Keratinocyte (primary cell): ENCODE measurements at regions not wholly inside any gene's neighbourhood (a gene's known extent, or its start where the extent isn't known, plus 50 kb on each side); places are given as distances from the start of the nearest gene placed in this dataset.

Source experiments
- DNase-seq: peaks from one replicate; pipeline ENCODE4 v3.0.0-alpha.2; 2011; ENCODE audit warnings: low read depth, missing footprints, low spot score
- FAIRE-seq: peaks from 2 replicates; lab custom pipeline; 2011; peaks lifted over from hg19 to GRCh38; lab: Jason Lieb, UNC
- H2AFZ ChIP-seq: 2 replicates; pipeline ENCODE4 v1.6.0; 2012; ENCODE audit warnings: low read length, control low read depth, inconsistent platforms; ENCODE audit not compliant: control insufficient read depth
- H3K27ac ChIP-seq: 2 replicates; pipeline ENCODE4 v1.5.1; 2011; ENCODE audit warnings: low read length; ENCODE audit not compliant: control insufficient read depth, insufficient read depth
- H3K27me3 ChIP-seq: 3 replicates; pipeline ENCODE4 v1.6.0; 2011; ENCODE audit warnings: low read length; ENCODE audit not compliant: control insufficient read depth, insufficient read depth; ENCODE audit errors: extremely low read depth
- H3K36me3 ChIP-seq, 2 experiments: 2 replicates in 1 of 2; 3 replicates in 1 of 2; pipeline ENCODE4 v1.5.1; 2011; ENCODE audit warnings: low read length in 2 of 2, mild to moderate bottlenecking in 1 of 2; ENCODE audit not compliant: control insufficient read depth in 2 of 2, insufficient read depth in 2 of 2; ENCODE audit errors: extremely low read depth in 1 of 2
- H3K4me1 ChIP-seq: 3 replicates; pipeline ENCODE4 v1.5.1; 2011; ENCODE audit warnings: low read length; ENCODE audit not compliant: control insufficient read depth, insufficient read depth; ENCODE audit errors: extremely low read depth
- H3K4me2 ChIP-seq: 3 replicates; pipeline ENCODE4 v1.6.0; 2011; ENCODE audit warnings: low read depth, low read length; ENCODE audit not compliant: control insufficient read depth, insufficient read depth; ENCODE audit errors: extremely low read depth
- H3K4me3 ChIP-seq, 3 experiments: fragments of 200-600 bp in 1 of 3; sonication (generic) in 1 of 3; 2 replicates in 2 of 3; 3 replicates in 1 of 3; pipeline ENCODE4 v1.5.1; 2011 to 2016; ENCODE audit warnings: low read length in 3 of 3, mild to moderate bottlenecking in 3 of 3, control low read depth in 2 of 3, inconsistent platforms in 1 of 3, low read depth in 1 of 3, mixed read lengths in 1 of 3, mixed run types in 1 of 3, moderate library complexity in 1 of 3; ENCODE audit not compliant: control insufficient read depth in 2 of 3, insufficient read depth in 2 of 3; ENCODE audit errors: extremely low read depth in 1 of 3
- H3K79me2 ChIP-seq: 2 replicates; pipeline ENCODE4 v1.6.0; 2012; ENCODE audit warnings: low read length; ENCODE audit not compliant: control insufficient read depth, insufficient read depth
- H3K9ac ChIP-seq: 3 replicates; pipeline ENCODE4 v1.6.0; 2011; ENCODE audit warnings: low read length; ENCODE audit not compliant: control insufficient read depth, insufficient read depth; ENCODE audit errors: extremely low read depth
- H3K9me1 ChIP-seq: 3 replicates; pipeline ENCODE4 v1.6.0; 2011; ENCODE audit warnings: low read length; ENCODE audit not compliant: control insufficient read depth, insufficient read depth; ENCODE audit errors: extremely low read depth
- H3K9me3 ChIP-seq: 2 replicates; pipeline ENCODE4 v1.5.1; 2012; ENCODE audit warnings: low read depth, low read length; ENCODE audit not compliant: control insufficient read depth
- H4K20me1 ChIP-seq: 3 replicates; pipeline ENCODE4 v1.6.0; 2011; ENCODE audit warnings: low read length; ENCODE audit not compliant: control insufficient read depth, insufficient read depth; ENCODE audit errors: extremely low read depth
- CTCF ChIP-seq, 3 experiments: IDR thresholded peaks in 1 of 3; conservative IDR thresholded peaks in 1 of 3; optimal IDR thresholded peaks in 1 of 3; 2 replicates in 2 of 3; 3 replicates in 1 of 3; pipeline versions ENCODE3 to v1.5.1; 2011; ENCODE audit warnings: low read length in 3 of 3, mild to moderate bottlenecking in 3 of 3, moderate library complexity in 2 of 3, control low read depth in 1 of 3, inconsistent platforms in 1 of 3; ENCODE audit not compliant: insufficient read depth in 2 of 3; ENCODE audit errors: extremely low read depth in 1 of 3
- EZH2 ChIP-seq: IDR thresholded peaks from one replicate; pipeline ENCODE4 v1.6.1; 2012; ENCODE audit warnings: inconsistent platforms, mild to moderate bottlenecking, low read length, moderate library complexity
- dilution Hi-C: fragments of 300-500 bp; cut with MboI; formaldehyde crosslinking; loops from one replicate; pipeline ENCODE4 v1.7.0; 2020; ENCODE audit warnings: low sequenced_read_pairs; ENCODE audit not compliant: extremely low pct_ligation_motif_present

- no peaks in the 10 kb centered on the region for H3K36me3 ChIP-seq
- TF ChIP-seq EZH2, result no peak
- TF ChIP-seq CTCF (optimal IDR thresholded peaks at IDR 0.05 in 1 of 3, IDR thresholded peaks at IDR 0.05 in 1 of 3, conservative IDR thresholded peaks at IDR 0.05 in 1 of 3; ENCODE audit: extremely low read depth in 1 of 3, insufficient read depth in 2 of 3, low read length in 3 of 3), result no peak
- no peak for DNase-seq
- H3K4me2 ChIP-seq, result no peak overlapping the region
- H3K4me1 ChIP-seq, result no peaks in the 10 kb centered on the region
- no peak overlapping the region for H3K4me3 ChIP-seq
- H3K79me2 ChIP-seq, result no peaks in the 10 kb centered on the region
- no peaks in the 10 kb centered on the region for H3K27me3 ChIP-seq
- no peak overlapping the region for H2AFZ ChIP-seq
- no peak for FAIRE-seq
- H3K9ac ChIP-seq, result no peak overlapping the region
- H3K9me3 ChIP-seq, result peaks cover 2% of the 10 kb centered on the region
- H3K9me1 ChIP-seq, result no peaks in the 10 kb centered on the region
- no peaks in the 10 kb centered on the region for H4K20me1 ChIP-seq
- no peak overlapping the region for H3K27ac ChIP-seq
- dilution Hi-C loops, result no loop called here
These were observed 599.4 kb upstream of the CDH4 start for GRCh38 chr20:60652615-60653014.

- dilution Hi-C loops, result no loop called here
- no peaks in the 10 kb centered on the region for H4K20me1 ChIP-seq
These were observed 598.8 kb upstream of the CDH4 start for GRCh38 chr20:60653111-60653845.

More at GRCh38 chr20:60653111-60653845, 598.8 kb upstream of the CDH4 start:
- H3K27me3 ChIP-seq, result no peaks in the 10 kb centered on the region
- no peaks in the 10 kb centered on the region for H3K79me2 ChIP-seq
- no peaks in the 10 kb centered on the region for H3K9me1 ChIP-seq
- FAIRE-seq (no peak), DNase-seq (no peak)
- no peak for TF ChIP-seq CTCF (optimal IDR thresholded peaks at IDR 0.05 in 1 of 3, IDR thresholded peaks at IDR 0.05 in 1 of 3, conservative IDR thresholded peaks at IDR 0.05 in 1 of 3; ENCODE audit: extremely low read depth in 1 of 3, insufficient read depth in 2 of 3, low read length in 3 of 3)
- TF ChIP-seq EZH2, result no peak
- no peak overlapping the region for H3K27ac ChIP-seq
- peaks cover 2% of the 10 kb centered on the region for H3K9me3 ChIP-seq
- no peak overlapping the region for H3K9ac ChIP-seq
- H2AFZ ChIP-seq, result no peak overlapping the region
- no peak overlapping the region for H3K4me2 ChIP-seq
- H3K4me3 ChIP-seq, result no peak overlapping the region
- H3K36me3 ChIP-seq, result no peaks in the 10 kb centered on the region
- no peaks in the 10 kb centered on the region for H3K4me1 ChIP-seq
